ENCODE measurements at regions not wholly inside any gene's neighbourhood (a gene's known extent, or its start where the extent isn't known, plus 50 kb on each side); places are given as distances from the start of the nearest gene placed in this dataset.

DNA sequence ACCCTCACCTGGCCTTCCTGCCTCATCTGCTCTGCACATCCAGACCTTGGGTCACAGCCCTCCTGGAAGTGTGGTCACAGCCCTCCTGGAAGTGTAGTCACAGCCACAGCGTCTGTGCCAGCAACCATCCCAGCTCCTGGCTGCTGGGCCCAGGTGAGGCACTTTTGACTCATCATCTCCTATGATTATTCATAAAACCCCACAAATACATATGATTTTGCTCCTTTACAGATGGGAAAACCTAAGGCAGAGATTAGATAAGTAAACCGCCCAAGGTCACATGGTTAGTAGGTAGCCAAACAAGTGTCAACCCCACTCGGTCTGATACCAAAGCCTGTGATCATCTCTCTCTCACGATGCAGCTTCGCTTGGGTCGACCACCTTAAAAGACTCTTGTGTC, 94.3 kb downstream of the PRLHR start:
- H4K20me1 ChIP-seq (ENCODE audit: control insufficient read depth, insufficient read depth, low read depth, low read length), result no peaks in the 10 kb centered on the region
- H3K27me3 ChIP-seq (ENCODE audit: control insufficient read depth, low read length), result no peaks in the 10 kb centered on the region
- H3K4me3 ChIP-seq (ENCODE audit: low read length), result no peak overlapping the region
- H3K9me2 ChIP-seq (replicated peaks; ENCODE audit: control insufficient read depth, low read length), result no peaks in the 10 kb centered on the region
- H3K27ac ChIP-seq (ENCODE audit: low read depth, low read length), result no peak overlapping the region
- H3K4me2 ChIP-seq (ENCODE audit: low read length), result no peak overlapping the region
- H3K9me3 ChIP-seq (ENCODE audit: control insufficient read depth, insufficient read depth, low read length), result no peaks in the 10 kb centered on the region
- no peaks in the 10 kb centered on the region for H3F3A ChIP-seq (ENCODE audit: control insufficient read depth, insufficient read depth)
- H3K36me3 ChIP-seq (ENCODE audit: control insufficient read depth, low read length), result no peaks in the 10 kb centered on the region
- no peaks in the 10 kb centered on the region for H3K79me2 ChIP-seq (ENCODE audit: control insufficient read depth, low read length)
- H3K4me1 ChIP-seq (ENCODE audit: control insufficient read depth, low read length), result no peaks in the 10 kb centered on the region
- TF ChIP-seq, protein P1, sequence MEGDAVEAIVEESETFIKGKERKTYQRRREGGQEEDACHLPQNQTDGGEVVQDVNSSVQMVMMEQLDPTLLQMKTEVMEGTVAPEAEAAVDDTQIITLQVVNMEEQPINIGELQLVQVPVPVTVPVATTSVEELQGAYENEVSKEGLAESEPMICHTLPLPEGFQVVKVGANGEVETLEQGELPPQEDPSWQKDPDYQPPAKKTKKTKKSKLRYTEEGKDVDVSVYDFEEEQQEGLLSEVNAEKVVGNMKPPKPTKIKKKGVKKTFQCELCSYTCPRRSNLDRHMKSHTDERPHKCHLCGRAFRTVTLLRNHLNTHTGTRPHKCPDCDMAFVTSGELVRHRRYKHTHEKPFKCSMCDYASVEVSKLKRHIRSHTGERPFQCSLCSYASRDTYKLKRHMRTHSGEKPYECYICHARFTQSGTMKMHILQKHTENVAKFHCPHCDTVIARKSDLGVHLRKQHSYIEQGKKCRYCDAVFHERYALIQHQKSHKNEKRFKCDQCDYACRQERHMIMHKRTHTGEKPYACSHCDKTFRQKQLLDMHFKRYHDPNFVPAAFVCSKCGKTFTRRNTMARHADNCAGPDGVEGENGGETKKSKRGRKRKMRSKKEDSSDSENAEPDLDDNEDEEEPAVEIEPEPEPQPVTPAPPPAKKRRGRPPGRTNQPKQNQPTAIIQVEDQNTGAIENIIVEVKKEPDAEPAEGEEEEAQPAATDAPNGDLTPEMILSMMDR (IDR thresholded peaks at IDR 0.05; ENCODE audit: low read depth, low read length, poor library complexity, severe bottlenecking), result no peak
- TF ChIP-seq EZH2phosphoT487 (IDR thresholded peaks at IDR 0.05; ENCODE audit: borderline replicate concordance, low read length), result no peak

DNA sequence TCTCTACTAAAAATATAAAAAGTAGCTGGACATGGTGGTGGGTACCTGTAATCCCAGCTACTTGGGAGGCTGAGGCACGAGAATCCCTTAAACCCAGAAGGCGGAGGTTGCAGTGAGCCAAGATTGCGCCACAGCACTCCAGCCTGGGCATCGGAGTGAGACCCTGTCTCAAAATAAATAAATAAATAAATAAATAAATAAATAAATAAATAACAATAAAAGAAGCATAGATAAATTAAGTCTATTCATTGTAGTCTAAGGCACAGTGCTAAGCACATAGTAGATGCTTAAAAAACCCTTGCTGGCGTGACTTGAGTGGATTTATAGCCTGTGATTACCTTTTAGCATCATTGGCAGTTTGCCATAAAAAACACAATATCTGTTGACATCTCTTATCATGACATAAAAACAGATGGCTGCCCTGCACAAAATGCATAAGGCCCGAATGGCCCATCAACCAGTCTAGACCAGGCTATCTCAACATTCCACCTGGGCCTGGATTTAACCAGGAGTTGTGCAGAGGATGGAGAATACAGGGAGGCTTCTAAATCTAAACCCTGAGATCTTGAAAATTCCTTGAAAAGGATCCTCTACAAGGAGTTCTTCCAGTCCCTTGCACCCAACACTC, 94.9 kb downstream of the PRLHR start:
- no peak overlapping the region for H3K4me3 ChIP-seq (ENCODE audit: low read length)
- TF ChIP-seq, protein P1 (IDR thresholded peaks at IDR 0.05; ENCODE audit: low read depth, low read length, poor library complexity, severe bottlenecking), result no peak
- no peak for TF ChIP-seq EZH2phosphoT487 (IDR thresholded peaks at IDR 0.05; ENCODE audit: borderline replicate concordance, low read length)
- no peaks in the 10 kb centered on the region for H3F3A ChIP-seq (ENCODE audit: control insufficient read depth, insufficient read depth)
- no peaks in the 10 kb centered on the region for H3K36me3 ChIP-seq (ENCODE audit: control insufficient read depth, low read length)
- H3K27me3 ChIP-seq (ENCODE audit: control insufficient read depth, low read length), result no peaks in the 10 kb centered on the region
- H4K20me1 ChIP-seq (ENCODE audit: control insufficient read depth, insufficient read depth, low read depth, low read length), result no peaks in the 10 kb centered on the region
- no peaks in the 10 kb centered on the region for H3K79me2 ChIP-seq (ENCODE audit: control insufficient read depth, low read length)
- H3K9me3 ChIP-seq (ENCODE audit: control insufficient read depth, insufficient read depth, low read length), result no peaks in the 10 kb centered on the region
- no peak overlapping the region for H3K27ac ChIP-seq (ENCODE audit: low read depth, low read length)
- H3K4me1 ChIP-seq (ENCODE audit: control insufficient read depth, low read length), result no peaks in the 10 kb centered on the region
- H3K4me2 ChIP-seq (ENCODE audit: low read length), result no peak overlapping the region
- H3K9me2 ChIP-seq (replicated peaks; ENCODE audit: control insufficient read depth, low read length), result no peaks in the 10 kb centered on the region

DNA sequence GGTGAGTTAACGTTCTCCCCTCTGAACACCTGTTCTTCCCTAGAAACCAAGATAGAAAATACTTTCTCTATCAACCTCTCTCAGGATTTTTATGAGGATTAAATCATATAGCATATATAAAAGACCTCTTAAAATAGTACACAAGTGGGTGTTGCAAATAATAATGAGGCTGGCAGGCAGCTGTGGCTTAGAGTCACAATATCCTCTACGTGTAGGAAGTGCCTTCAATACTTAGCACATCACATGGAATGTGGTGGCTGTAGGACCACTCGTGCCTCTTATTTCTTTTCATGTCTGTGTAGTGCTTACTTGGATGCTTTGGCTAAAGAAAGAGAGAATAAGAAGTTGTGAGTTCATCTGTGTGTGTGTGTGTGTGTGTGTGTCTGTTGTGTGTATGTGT, 96.3 kb downstream of the PRLHR start:
- no peaks in the 10 kb centered on the region for H4K20me1 ChIP-seq (ENCODE audit: control insufficient read depth, insufficient read depth, low read depth, low read length)
- TF ChIP-seq, protein P1 (IDR thresholded peaks at IDR 0.05; ENCODE audit: low read depth, low read length, poor library complexity, severe bottlenecking), result no peak
- no peak for TF ChIP-seq EZH2phosphoT487 (IDR thresholded peaks at IDR 0.05; ENCODE audit: borderline replicate concordance, low read length)
- H3F3A ChIP-seq (ENCODE audit: control insufficient read depth, insufficient read depth), result no peaks in the 10 kb centered on the region
- H3K4me1 ChIP-seq (ENCODE audit: control insufficient read depth, low read length), result no peaks in the 10 kb centered on the region
- no peak overlapping the region for H3K27ac ChIP-seq (ENCODE audit: low read depth, low read length)
- H3K4me3 ChIP-seq (ENCODE audit: low read length), result no peak overlapping the region
- H3K9me3 ChIP-seq (ENCODE audit: control insufficient read depth, insufficient read depth, low read length), result no peaks in the 10 kb centered on the region
- H3K79me2 ChIP-seq (ENCODE audit: control insufficient read depth, low read length), result no peaks in the 10 kb centered on the region
- no peaks in the 10 kb centered on the region for H3K27me3 ChIP-seq (ENCODE audit: control insufficient read depth, low read length)
- H3K9me2 ChIP-seq (replicated peaks; ENCODE audit: control insufficient read depth, low read length), result no peaks in the 10 kb centered on the region
- H3K36me3 ChIP-seq (ENCODE audit: control insufficient read depth, low read length), result no peaks in the 10 kb centered on the region
- no peak overlapping the region for H3K4me2 ChIP-seq (ENCODE audit: low read length)
